ENCODE measurements at regions not wholly inside any gene's neighbourhood (a gene's known extent, or its start where the extent isn't known, plus 50 kb on each side); places are given as distances from the start of the nearest gene placed in this dataset.

GRCh38 chr4:82104578-82104977 lies 269.2 kb downstream of the HNRNPD start:
- Histone ChIP-seq H3K79me2 (ENCODE audit: control insufficient read depth, insufficient read depth, low read length) (no peaks in the 10 kb centered on the region), H3K4me3 (ENCODE audit: control insufficient read depth in 2 of 3, extremely low read depth in 1 of 3, insufficient read depth in 2 of 3, low read depth in 1 of 3, low read length in 3 of 3) (no peak overlapping the region), H2AFZ (ENCODE audit: control insufficient read depth, low read length) (no peak overlapping the region), H3K9me1 (ENCODE audit: control insufficient read depth, extremely low read depth, insufficient read depth, low read length) (no peaks in the 10 kb centered on the region), H4K20me1 (ENCODE audit: control insufficient read depth, extremely low read depth, insufficient read depth, low read length) (no peaks in the 10 kb centered on the region), H3K27me3 (ENCODE audit: control insufficient read depth, extremely low read depth, insufficient read depth, low read length) (no peaks in the 10 kb centered on the region), H3K36me3 (ENCODE audit: control insufficient read depth in 2 of 2, extremely low read depth in 1 of 2, insufficient read depth in 2 of 2, low read length in 2 of 2) (no peaks in the 10 kb centered on the region), H3K9me3 (ENCODE audit: control insufficient read depth, low read depth, low read length) (no peaks in the 10 kb centered on the region), H3K27ac (ENCODE audit: control insufficient read depth, insufficient read depth, low read length) (no peak overlapping the region), H3K4me2 (ENCODE audit: control insufficient read depth, extremely low read depth, insufficient read depth, low read depth, low read length) (no peak overlapping the region), H3K4me1 (ENCODE audit: control insufficient read depth, extremely low read depth, insufficient read depth, low read length) (no peaks in the 10 kb centered on the region), H3K9ac (ENCODE audit: control insufficient read depth, extremely low read depth, insufficient read depth, low read length) (no peak overlapping the region)
- TF ChIP-seq, protein P1, sequence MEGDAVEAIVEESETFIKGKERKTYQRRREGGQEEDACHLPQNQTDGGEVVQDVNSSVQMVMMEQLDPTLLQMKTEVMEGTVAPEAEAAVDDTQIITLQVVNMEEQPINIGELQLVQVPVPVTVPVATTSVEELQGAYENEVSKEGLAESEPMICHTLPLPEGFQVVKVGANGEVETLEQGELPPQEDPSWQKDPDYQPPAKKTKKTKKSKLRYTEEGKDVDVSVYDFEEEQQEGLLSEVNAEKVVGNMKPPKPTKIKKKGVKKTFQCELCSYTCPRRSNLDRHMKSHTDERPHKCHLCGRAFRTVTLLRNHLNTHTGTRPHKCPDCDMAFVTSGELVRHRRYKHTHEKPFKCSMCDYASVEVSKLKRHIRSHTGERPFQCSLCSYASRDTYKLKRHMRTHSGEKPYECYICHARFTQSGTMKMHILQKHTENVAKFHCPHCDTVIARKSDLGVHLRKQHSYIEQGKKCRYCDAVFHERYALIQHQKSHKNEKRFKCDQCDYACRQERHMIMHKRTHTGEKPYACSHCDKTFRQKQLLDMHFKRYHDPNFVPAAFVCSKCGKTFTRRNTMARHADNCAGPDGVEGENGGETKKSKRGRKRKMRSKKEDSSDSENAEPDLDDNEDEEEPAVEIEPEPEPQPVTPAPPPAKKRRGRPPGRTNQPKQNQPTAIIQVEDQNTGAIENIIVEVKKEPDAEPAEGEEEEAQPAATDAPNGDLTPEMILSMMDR (optimal IDR thresholded peaks at IDR 0.05 in 1 of 3, IDR thresholded peaks at IDR 0.05 in 1 of 3, conservative IDR thresholded peaks at IDR 0.05 in 1 of 3; ENCODE audit: extremely low read depth in 1 of 3, insufficient read depth in 2 of 3, low read length in 3 of 3): no peak
- TF ChIP-seq EZH2 (IDR thresholded peaks at IDR 0.05; ENCODE audit: low read length): no peak
- dilution Hi-C loops (cut with MboI; ENCODE audit: extremely low pct_ligation_motif_present, low sequenced_read_pairs): no loop called here
- no peak for DNase-seq (ENCODE audit: low read depth, low spot score)
- no peak for FAIRE-seq

- dilution Hi-C loops (cut with MboI; ENCODE audit: extremely low pct_ligation_motif_present, low sequenced_read_pairs): no loop called here
- no peak overlapping the region for H3K4me2 ChIP-seq (ENCODE audit: control insufficient read depth, extremely low read depth, insufficient read depth, low read depth, low read length)
These were observed 273.7 kb downstream of the HNRNPD start for GRCh38 chr4:82099928-82100579.

More at GRCh38 chr4:82099928-82100579, 273.7 kb downstream of the HNRNPD start:
- Histone ChIP-seq H3K79me2 (ENCODE audit: control insufficient read depth, insufficient read depth, low read length) (no peaks in the 10 kb centered on the region), H3K27ac (ENCODE audit: control insufficient read depth, insufficient read depth, low read length) (no peak overlapping the region), H3K4me3 (ENCODE audit: control insufficient read depth in 2 of 3, extremely low read depth in 1 of 3, insufficient read depth in 2 of 3, low read depth in 1 of 3, low read length in 3 of 3) (no peak overlapping the region), H3K36me3 (ENCODE audit: control insufficient read depth in 2 of 2, extremely low read depth in 1 of 2, insufficient read depth in 2 of 2, low read length in 2 of 2) (no peaks in the 10 kb centered on the region), H3K27me3 (ENCODE audit: control insufficient read depth, extremely low read depth, insufficient read depth, low read length) (no peaks in the 10 kb centered on the region), H3K9ac (ENCODE audit: control insufficient read depth, extremely low read depth, insufficient read depth, low read length) (no peak overlapping the region), H2AFZ (ENCODE audit: control insufficient read depth, low read length) (no peak overlapping the region), H3K9me3 (ENCODE audit: control insufficient read depth, low read depth, low read length) (no peaks in the 10 kb centered on the region), H3K4me1 (ENCODE audit: control insufficient read depth, extremely low read depth, insufficient read depth, low read length) (no peaks in the 10 kb centered on the region), H4K20me1 (ENCODE audit: control insufficient read depth, extremely low read depth, insufficient read depth, low read length) (no peaks in the 10 kb centered on the region), H3K9me1 (ENCODE audit: control insufficient read depth, extremely low read depth, insufficient read depth, low read length) (no peaks in the 10 kb centered on the region)
- DNase-seq (ENCODE audit: low read depth, low spot score) (no peak), FAIRE-seq (no peak)
- TF ChIP-seq, protein P1 (optimal IDR thresholded peaks at IDR 0.05 in 1 of 3, IDR thresholded peaks at IDR 0.05 in 1 of 3, conservative IDR thresholded peaks at IDR 0.05 in 1 of 3; ENCODE audit: extremely low read depth in 1 of 3, insufficient read depth in 2 of 3, low read length in 3 of 3): no peak
- no peak for TF ChIP-seq EZH2 (IDR thresholded peaks at IDR 0.05; ENCODE audit: low read length)

All from keratinocyte (primary cell).